SKM-1 treated with dmso at 0.1 percent for 144 hours (cell line): ENCODE measurements at regions not wholly inside any gene's neighbourhood (a gene's known extent, or its start where the extent isn't known, plus 50 kb on each side); places are given as distances from the start of the nearest gene placed in this dataset.

Experiments
- DNase-seq: peaks from one replicate; lab custom pipeline; 2025; ENCODE audit not compliant: unreplicated experiment; lab: John Stamatoyannopoulos, UW

- DNase-seq, result peak; percentile 74
Observed at GRCh38 chr2:71277536-71278103, 50.7 kb upstream of the PAIP2B start.

- DNase-seq, result no peak
Observed at GRCh38 chr2:71277147-71277475, 50.2 kb upstream of the PAIP2B start.

- DNase-seq, result peak; percentile 82
Observed at GRCh38 chr2:71276311-71277146, 49.6 kb upstream of the PAIP2B start.
